Epithelial cell of proximal tubule (primary cell): ENCODE measurements at regions not wholly inside any gene's neighbourhood (a gene's known extent, or its start where the extent isn't known, plus 50 kb on each side); places are given as distances from the start of the nearest gene placed in this dataset.
A peak's percentile ranks its signal among the peaks of the same experiment; 100 is the strongest.
"Not testable (repeated sequence)": the region's sequence is repeated elsewhere in the genome, so short reads cannot be mapped to it uniquely, and the experiment has no call there.

Experiments
- DNase-seq: peaks from one replicate; pipeline ENCODE4 v3.0.0-alpha.2; 2011; ENCODE audit warnings: low read depth
- H3K4me3 ChIP-seq: 2 replicates; pipeline ENCODE4 v1.5.1; 2011; ENCODE audit warnings: low read depth, mild to moderate bottlenecking, low read length
- CTCF ChIP-seq: conservative IDR thresholded peaks from 2 replicates; pipeline ENCODE4 v1.5.1; 2012; ENCODE audit warnings: low read depth, mild to moderate bottlenecking, low read length

GRCh38 chr2:238523158-238524110, 96.7 kb downstream of the ASB1 start:
- TF ChIP-seq CTCF, result peak; percentile 6
- H3K4me3 ChIP-seq, result no peak overlapping the region
- DNase-seq, result no peak

GRCh38 chr2:238524426-238524983, 97.8 kb downstream of the ASB1 start:
- TF ChIP-seq CTCF, result no peak
- H3K4me3 ChIP-seq, result no peak overlapping the region

GRCh38 chr2:238525990-238526389, 99.3 kb downstream of the ASB1 start:
- no peak for DNase-seq
- no peak for TF ChIP-seq CTCF
- no peak overlapping the region for H3K4me3 ChIP-seq

More at GRCh38 chr2:238524426-238524983, 97.8 kb downstream of the ASB1 start:
- DNase-seq, result no peak

- no peak overlapping the region for H3K4me3 ChIP-seq
- DNase-seq, result no peak
- TF ChIP-seq CTCF, result no peak
Observed at GRCh38 chr2:238527565-238527964, 100.8 kb downstream of the ASB1 start.

GRCh38 chr2:238528953-238529781, 102.4 kb downstream of the ASB1 start:
- TF ChIP-seq CTCF, result no peak
- no peak for DNase-seq
- H3K4me3 ChIP-seq, result no peak overlapping the region

GRCh38 chr2:238531017-238531645, 104.4 kb downstream of the ASB1 start:
- not testable (repeated sequence) for H3K4me3 ChIP-seq, DNase-seq

- H3K4me3 ChIP-seq, DNase-seq: not testable (repeated sequence)
Observed at GRCh38 chr2:238543732-238544131, 117.0 kb downstream of the ASB1 start.
